Thyroid gland (tissue), 4 donors: ENCODE measurements at regions not wholly inside any gene's neighbourhood (a gene's known extent, or its start where the extent isn't known, plus 50 kb on each side); places are given as distances from the start of the nearest gene placed in this dataset.

Experiments
- POLR2A ChIP-seq, 2 donors: fragments of 450-650 bp; IDR thresholded peaks; one replicate each; pipeline ENCODE4 v1.6.1; 2017; ENCODE audit warnings: antibody characterized with exemption in 2 of 2, mild to moderate bottlenecking in 2 of 2, moderate library complexity in 1 of 2
- TF ChIP-seq, protein P1 (sequence below), 6 experiments: fragments of 200-600 bp in 3 of 6; fragments of 450-650 bp in 3 of 6; sonication (generic) in 3 of 6; IDR thresholded peaks; one replicate each; pipeline ENCODE4 v1.5.1; 2016 to 2019; ENCODE audit warnings: antibody characterized with exemption in 6 of 6, mild to moderate bottlenecking in 2 of 6, inconsistent platforms in 1 of 6, moderate library complexity in 1 of 6

- TF ChIP-seq, protein P1, sequence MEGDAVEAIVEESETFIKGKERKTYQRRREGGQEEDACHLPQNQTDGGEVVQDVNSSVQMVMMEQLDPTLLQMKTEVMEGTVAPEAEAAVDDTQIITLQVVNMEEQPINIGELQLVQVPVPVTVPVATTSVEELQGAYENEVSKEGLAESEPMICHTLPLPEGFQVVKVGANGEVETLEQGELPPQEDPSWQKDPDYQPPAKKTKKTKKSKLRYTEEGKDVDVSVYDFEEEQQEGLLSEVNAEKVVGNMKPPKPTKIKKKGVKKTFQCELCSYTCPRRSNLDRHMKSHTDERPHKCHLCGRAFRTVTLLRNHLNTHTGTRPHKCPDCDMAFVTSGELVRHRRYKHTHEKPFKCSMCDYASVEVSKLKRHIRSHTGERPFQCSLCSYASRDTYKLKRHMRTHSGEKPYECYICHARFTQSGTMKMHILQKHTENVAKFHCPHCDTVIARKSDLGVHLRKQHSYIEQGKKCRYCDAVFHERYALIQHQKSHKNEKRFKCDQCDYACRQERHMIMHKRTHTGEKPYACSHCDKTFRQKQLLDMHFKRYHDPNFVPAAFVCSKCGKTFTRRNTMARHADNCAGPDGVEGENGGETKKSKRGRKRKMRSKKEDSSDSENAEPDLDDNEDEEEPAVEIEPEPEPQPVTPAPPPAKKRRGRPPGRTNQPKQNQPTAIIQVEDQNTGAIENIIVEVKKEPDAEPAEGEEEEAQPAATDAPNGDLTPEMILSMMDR (IDR thresholded peaks at IDR 0.05) = no peak
- no peak for TF ChIP-seq POLR2A (IDR thresholded peaks at IDR 0.05)
Measured at GRCh38 chr6:99219788-99220187, 129.7 kb downstream of the FAXC start.
